Fibroblast of mammary gland (primary cell): ENCODE measurements at regions not wholly inside any gene's neighbourhood (a gene's known extent, or its start where the extent isn't known, plus 50 kb on each side); places are given as distances from the start of the nearest gene placed in this dataset.

ENCODE experiments used
- DNase-seq: peaks from one replicate; pipeline ENCODE4 v3.0.0-alpha.2; 2010; ENCODE audit warnings: low read depth
- H3K4me3 ChIP-seq: 2 replicates; pipeline ENCODE4 v1.5.1; 2011; ENCODE audit warnings: low read depth, mild to moderate bottlenecking, low read length, moderate library complexity; ENCODE audit not compliant: control insufficient read depth
- TF ChIP-seq, protein P1 (sequence below): conservative IDR thresholded peaks from 2 replicates; pipeline ENCODE4 v1.5.1; 2011; ENCODE audit warnings: low read depth, low read length, inconsistent platforms; ENCODE audit not compliant: control insufficient read depth, insufficient read depth

DNA sequence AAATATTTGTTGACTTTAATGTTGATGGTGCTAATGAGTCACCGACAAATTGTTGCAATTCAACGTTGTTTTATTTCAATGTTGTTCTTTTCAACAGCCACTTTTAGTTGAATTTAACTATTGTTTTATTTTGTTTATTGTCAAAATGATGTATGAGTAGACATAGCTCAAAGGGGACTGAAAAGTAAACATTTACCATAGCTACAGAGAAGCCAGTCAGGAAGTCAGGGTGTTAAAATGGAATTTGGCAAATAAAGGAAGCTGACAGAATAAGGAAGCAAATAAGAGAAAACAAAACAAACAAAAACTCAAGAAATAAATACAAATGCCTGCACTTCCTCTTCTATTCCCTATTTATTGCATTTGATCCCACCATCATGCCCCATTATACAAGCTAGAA lies 648.4 kb upstream of the HTR2C start:
- TF ChIP-seq, protein P1, sequence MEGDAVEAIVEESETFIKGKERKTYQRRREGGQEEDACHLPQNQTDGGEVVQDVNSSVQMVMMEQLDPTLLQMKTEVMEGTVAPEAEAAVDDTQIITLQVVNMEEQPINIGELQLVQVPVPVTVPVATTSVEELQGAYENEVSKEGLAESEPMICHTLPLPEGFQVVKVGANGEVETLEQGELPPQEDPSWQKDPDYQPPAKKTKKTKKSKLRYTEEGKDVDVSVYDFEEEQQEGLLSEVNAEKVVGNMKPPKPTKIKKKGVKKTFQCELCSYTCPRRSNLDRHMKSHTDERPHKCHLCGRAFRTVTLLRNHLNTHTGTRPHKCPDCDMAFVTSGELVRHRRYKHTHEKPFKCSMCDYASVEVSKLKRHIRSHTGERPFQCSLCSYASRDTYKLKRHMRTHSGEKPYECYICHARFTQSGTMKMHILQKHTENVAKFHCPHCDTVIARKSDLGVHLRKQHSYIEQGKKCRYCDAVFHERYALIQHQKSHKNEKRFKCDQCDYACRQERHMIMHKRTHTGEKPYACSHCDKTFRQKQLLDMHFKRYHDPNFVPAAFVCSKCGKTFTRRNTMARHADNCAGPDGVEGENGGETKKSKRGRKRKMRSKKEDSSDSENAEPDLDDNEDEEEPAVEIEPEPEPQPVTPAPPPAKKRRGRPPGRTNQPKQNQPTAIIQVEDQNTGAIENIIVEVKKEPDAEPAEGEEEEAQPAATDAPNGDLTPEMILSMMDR, result no peak
- DNase-seq, result no peak
- no peak overlapping the region for H3K4me3 ChIP-seq

DNA sequence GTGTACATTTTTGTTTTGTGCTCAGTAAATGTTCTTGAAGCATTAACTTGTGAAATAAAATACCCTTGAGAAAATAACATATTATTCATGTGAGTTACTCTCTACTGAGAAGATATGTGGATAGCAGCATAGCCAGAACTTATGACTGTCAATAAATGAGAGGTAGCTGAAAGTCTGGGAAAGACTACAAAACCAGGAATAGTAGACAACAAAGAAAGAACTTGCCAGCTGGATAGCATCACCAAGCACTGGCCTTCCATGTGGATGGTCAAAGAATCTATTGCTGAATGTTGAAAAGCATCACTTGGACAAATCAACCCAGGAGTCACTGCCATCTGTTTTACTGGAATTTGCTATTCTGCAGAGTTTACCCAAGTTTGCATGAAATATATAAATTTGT lies 650.0 kb upstream of the HTR2C start:
- H3K4me3 ChIP-seq, result no peak overlapping the region
- DNase-seq, result no peak
- TF ChIP-seq, protein P1, result no peak

DNA sequence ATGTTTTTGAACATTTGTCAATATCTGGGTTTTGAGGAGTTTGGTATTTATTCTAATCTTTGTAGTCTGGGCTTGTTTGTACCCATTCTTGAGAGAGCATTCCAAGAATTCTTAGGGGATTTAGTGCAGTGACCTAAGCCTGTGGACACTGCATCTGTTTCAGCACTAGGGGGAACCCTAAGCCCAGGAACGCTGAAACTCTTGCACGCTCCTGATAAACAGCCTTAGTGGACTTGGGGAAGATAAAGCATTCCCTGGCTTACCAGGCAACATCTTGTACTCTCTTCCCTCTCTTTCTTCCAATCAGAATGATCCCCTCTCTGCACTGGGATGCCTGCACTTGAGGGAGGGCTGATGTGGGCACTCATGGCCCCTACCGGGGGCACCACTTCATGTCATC lies 654.9 kb upstream of the HTR2C start:
- no peak overlapping the region for H3K4me3 ChIP-seq
- TF ChIP-seq, protein P1, result peak; percentile 68
- DNase-seq, result peak; percentile 53

DNA sequence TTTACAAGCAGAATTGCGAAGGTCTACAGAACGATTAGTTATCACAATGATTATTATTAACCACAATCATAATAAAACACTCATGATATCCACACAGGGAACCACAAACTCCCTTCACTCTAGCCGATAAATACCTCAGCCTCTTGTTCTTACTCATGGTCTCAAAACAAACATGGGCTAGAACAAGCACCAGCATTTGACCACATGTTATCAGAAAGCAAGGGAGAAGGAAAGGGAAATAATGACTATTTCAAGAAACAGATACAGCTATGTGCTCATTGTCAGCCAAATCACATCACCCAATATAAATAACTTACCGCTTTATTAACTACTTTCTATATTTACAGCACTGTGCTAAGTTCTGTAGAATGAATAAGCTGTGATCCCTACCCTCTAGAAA lies 663.2 kb upstream of the HTR2C start:
- H3K4me3 ChIP-seq, result no peak overlapping the region
- DNase-seq, result no peak
- TF ChIP-seq, protein P1, result no peak

DNA sequence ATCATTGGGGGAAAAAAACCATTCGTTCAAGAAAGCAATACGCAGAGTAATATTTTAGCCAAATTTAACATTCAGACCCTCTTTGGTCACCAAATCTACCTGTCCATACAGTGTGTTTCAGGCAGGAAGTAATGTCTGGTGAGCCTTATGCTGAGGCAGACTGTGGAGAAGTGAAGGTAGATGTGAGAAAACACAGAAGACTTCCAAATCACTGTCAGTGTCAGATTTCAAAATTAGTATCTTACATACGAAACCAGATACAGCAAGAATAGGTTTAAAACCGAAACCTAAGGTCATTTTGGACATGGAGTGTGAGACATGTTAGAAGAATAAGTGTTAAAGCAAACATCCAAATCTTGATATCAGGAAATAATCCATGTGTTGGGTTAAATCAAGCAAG lies 664.5 kb upstream of the HTR2C start:
- DNase-seq, result no peak
- TF ChIP-seq, protein P1, result no peak
- no peak overlapping the region for H3K4me3 ChIP-seq

DNA sequence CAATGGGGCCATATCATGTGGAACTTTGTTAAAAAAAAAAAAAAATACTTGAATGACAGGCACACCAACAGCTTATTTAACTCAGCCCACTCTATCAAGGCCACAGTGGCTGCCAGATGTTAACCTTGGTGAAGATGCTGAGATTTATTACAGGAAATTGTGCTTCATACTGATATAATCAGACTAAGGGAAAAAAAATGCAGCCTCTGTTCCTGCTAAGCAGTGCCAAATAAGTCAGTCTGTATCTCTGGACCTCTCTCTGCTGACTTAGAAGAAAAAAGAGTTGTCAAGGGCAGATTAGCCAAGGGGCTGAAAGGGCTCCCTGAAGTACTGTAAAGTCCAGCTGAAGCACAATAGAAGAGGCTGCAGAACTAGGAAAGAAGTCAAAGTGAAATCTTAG lies 677.7 kb upstream of the HTR2C start:
- TF ChIP-seq, protein P1, result no peak
- H3K4me3 ChIP-seq, result no peak overlapping the region
- DNase-seq, result no peak

DNA sequence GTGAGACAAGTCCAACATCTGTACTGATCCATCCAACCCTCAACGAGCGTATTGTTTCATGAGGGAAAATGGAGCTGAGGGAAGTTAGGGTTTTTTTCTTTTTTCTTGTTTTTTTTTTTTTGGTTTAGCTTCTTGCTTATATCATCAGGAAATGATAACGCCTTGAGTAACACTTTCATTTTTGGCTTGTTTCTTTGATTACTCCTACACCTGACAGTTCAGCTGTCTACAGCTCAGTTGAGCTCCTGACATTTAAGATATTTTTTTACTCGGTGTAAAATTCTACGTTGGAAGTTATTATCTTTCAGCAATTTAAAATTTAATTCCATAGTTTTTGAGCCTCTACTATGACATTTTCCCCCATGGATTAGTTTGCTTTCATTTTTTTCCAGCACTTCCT lies 691.0 kb upstream of the HTR2C start:
- TF ChIP-seq, protein P1, result no peak
- DNase-seq, result no peak
- no peak overlapping the region for H3K4me3 ChIP-seq
